ENCODE measurements at regions not wholly inside any gene's neighbourhood (a gene's known extent, or its start where the extent isn't known, plus 50 kb on each side); places are given as distances from the start of the nearest gene placed in this dataset.

GRCh38 chr3:11703146-11703545 lies 59.4 kb upstream of the VGLL4 start:
- TF ChIP-seq POLR2AphosphoS5 (IDR thresholded peaks at IDR 0.05) (no peak), POLR2A (IDR thresholded peaks at IDR 0.05) (no peak), EP300 (IDR thresholded peaks at IDR 0.05) (no peak)
- TF ChIP-seq, protein P1, sequence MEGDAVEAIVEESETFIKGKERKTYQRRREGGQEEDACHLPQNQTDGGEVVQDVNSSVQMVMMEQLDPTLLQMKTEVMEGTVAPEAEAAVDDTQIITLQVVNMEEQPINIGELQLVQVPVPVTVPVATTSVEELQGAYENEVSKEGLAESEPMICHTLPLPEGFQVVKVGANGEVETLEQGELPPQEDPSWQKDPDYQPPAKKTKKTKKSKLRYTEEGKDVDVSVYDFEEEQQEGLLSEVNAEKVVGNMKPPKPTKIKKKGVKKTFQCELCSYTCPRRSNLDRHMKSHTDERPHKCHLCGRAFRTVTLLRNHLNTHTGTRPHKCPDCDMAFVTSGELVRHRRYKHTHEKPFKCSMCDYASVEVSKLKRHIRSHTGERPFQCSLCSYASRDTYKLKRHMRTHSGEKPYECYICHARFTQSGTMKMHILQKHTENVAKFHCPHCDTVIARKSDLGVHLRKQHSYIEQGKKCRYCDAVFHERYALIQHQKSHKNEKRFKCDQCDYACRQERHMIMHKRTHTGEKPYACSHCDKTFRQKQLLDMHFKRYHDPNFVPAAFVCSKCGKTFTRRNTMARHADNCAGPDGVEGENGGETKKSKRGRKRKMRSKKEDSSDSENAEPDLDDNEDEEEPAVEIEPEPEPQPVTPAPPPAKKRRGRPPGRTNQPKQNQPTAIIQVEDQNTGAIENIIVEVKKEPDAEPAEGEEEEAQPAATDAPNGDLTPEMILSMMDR (IDR thresholded peaks at IDR 0.05): no peak
